ENCODE measurements at regions not wholly inside any gene's neighbourhood (a gene's known extent, or its start where the extent isn't known, plus 50 kb on each side); places are given as distances from the start of the nearest gene placed in this dataset.

DNA sequence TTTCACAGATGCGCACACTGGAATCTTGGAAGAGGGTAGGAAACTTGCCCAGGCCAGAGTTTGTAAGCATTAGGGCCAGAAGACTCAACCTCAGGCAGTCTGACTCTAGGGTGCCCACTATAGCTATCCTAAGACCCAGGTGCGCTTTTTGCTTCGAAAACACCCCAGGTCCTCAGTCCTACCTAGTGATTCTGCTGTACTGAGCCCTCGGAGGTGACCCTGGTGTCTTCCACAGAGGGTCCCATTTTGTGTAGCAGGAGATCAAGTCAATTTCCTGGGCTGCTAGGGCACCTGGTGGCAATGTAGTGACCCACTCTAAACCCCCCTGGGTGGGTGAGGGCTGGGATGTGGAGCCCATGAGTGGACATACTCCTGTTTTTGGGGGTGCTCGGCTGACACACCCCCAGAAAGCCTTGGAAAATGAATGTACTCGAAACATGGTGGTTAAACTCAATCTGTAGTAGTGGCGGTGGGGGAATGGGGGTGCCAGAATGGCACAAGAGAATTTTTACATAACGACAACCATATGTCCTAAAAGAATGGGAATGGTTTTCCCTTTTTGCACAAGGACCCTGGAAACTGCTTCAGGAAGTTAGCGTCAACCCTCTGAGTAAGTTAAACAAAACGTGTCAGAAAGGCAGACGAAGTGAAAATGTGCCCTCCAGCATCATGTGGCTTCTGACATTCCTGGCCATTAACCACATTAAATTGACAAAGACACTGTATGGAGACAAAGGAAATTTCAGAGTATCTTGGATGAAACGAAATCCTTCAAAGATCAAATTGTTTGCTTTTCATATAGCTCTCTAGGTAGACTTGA is 218.0 kb upstream of the COPS8 start:
- H3K4me3 ChIP-seq (ENCODE audit: low read depth, low read length) = no peak overlapping the region
- TF ChIP-seq, protein P1, sequence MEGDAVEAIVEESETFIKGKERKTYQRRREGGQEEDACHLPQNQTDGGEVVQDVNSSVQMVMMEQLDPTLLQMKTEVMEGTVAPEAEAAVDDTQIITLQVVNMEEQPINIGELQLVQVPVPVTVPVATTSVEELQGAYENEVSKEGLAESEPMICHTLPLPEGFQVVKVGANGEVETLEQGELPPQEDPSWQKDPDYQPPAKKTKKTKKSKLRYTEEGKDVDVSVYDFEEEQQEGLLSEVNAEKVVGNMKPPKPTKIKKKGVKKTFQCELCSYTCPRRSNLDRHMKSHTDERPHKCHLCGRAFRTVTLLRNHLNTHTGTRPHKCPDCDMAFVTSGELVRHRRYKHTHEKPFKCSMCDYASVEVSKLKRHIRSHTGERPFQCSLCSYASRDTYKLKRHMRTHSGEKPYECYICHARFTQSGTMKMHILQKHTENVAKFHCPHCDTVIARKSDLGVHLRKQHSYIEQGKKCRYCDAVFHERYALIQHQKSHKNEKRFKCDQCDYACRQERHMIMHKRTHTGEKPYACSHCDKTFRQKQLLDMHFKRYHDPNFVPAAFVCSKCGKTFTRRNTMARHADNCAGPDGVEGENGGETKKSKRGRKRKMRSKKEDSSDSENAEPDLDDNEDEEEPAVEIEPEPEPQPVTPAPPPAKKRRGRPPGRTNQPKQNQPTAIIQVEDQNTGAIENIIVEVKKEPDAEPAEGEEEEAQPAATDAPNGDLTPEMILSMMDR (IDR thresholded peaks at IDR 0.05; ENCODE audit: low read depth, low read length) = no peak

DNA sequence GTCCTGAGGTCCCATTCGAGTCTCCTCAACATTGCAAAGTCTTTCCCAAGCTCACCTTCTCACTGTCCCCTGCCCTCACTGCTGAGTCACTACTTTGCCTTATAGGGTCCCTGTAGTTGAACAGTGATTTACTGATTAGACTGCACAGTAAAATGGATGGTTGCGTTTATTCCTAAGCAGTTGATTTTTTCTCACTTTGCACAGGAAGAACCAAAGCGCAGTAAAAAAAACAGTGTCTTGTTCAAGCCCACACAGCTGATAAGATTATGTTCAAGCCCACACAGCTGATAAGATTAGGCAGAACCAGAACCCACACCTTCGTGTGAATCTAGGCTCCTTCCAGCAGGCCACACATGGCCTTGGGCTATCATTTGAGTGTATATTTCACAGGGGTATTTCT is 215.3 kb upstream of the COPS8 start:
- H3K4me3 ChIP-seq (ENCODE audit: low read depth, low read length) = no peak overlapping the region
- TF ChIP-seq, protein P1 (IDR thresholded peaks at IDR 0.05; ENCODE audit: low read depth, low read length) = no peak

DNA sequence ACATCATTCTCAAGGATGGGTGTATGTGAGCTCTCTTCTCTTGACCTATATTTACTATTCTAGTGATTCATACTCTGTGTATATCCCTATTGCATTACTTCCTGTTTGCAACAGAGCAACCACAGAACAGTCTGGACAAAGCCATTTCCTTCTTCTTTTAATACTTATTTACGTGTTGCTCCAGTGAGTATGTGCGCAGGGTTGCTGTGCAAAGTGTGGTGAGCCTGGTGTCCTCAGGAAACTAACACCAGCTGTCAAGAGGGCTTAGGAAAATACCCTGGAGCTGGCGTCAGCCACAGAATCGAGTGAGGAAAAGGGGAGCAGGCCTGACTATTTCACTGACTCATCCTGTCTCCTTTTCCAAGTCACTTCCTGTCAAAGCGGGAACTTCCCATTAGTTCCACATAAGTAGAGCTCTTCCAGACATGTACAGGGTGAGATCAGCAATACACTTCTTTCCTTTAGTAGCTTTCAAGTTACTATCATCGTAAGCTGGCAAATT is 214.1 kb upstream of the COPS8 start:
- TF ChIP-seq, protein P1 (IDR thresholded peaks at IDR 0.05; ENCODE audit: low read depth, low read length) = no peak
- H3K4me3 ChIP-seq (ENCODE audit: low read depth, low read length) = no peak overlapping the region

DNA sequence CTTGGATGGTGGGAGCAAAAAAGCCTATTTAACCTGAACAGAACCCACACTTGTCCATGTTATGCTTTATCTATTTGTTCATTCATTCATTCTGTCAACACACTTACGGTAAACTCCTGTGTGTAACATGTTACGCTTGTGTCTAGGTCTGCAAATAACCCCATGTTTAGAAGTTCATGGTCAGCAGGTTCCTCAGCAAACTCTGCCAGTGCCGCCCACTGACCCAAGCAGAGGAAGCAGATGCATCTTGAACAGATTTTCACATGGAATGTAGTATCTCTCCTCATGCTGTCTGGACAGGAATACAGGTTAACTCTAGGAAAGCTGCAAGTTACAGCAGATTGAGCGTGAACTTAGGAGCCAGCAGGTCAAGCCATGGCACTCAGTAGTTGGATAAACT is 213.7 kb upstream of the COPS8 start:
- TF ChIP-seq, protein P1 (IDR thresholded peaks at IDR 0.05; ENCODE audit: low read depth, low read length) = no peak
- H3K4me3 ChIP-seq (ENCODE audit: low read depth, low read length) = no peak overlapping the region

DNA sequence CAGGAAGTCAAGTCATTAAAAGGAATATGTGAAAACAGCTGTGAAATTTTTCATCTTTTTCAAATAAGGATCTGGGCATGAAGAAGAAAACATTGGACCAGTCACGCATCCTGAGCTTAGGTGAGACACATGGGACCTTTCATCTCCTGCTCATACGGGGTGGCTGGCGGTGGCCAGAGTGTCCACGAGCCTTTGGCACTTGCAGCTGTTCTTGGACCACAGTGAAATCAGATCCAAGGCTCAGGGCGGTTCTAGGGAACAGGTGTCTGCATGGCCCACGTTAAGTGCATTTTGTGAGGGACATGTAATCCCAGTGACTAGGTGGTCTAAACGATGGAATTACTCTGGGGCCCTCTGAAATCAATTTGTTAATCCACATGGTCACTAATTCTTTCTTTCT is 212.7 kb upstream of the COPS8 start:
- no peak overlapping the region for H3K4me3 ChIP-seq (ENCODE audit: low read depth, low read length)
- TF ChIP-seq, protein P1 (IDR thresholded peaks at IDR 0.05; ENCODE audit: low read depth, low read length) = no peak

DNA sequence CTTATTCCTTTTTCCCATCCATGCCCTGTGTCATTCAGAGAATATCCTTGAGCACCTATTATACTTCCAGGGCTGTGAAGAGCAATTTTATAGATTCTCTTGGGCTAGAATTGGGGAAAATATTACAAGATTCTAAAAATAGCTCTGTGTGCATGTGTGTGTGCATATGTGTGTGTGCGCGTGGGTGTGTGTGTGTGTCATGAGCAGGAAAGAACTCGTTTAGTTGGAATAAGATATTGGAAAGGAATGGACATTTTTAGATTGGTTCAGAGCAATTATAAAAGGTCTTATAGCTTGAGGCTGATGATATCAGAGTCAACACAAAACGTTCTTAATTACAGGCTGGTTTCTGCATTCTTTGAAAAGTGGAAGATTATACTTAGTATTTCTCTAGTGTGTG is 212.1 kb upstream of the COPS8 start:
- TF ChIP-seq, protein P1 (IDR thresholded peaks at IDR 0.05; ENCODE audit: low read depth, low read length) = no peak
- no peak overlapping the region for H3K4me3 ChIP-seq (ENCODE audit: low read depth, low read length)

DNA sequence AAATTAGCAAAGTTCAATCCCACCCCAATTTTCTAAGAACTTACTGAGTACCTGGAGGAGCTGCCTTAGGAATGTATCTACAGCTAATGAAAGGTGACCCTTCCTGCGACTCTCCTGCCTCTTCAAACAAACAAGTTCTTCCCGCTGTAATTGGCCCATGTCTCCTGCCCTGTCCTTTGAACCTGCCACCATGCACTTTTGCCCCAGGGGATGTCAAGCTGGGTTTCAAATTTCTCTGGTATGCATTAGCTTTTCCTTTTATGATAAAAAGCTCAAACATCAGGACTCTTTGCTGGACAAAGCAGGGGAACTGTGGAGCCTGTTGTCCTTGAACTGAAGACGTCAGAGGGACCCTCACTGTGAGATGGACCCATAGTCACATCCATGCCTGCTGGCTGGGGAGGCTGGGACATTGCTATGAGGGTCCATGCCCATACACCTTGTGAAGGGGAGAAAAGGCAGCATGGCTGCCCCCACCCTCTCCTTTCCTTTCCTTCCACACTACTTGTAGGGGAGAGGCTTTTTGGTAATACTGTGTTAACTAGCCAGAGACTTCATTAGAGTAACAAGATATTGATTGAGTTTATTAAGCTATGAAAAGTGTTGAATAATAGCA is 210.7 kb upstream of the COPS8 start:
- H3K4me3 ChIP-seq (ENCODE audit: low read depth, low read length) = no peak overlapping the region
- TF ChIP-seq, protein P1 (IDR thresholded peaks at IDR 0.05; ENCODE audit: low read depth, low read length) = no peak

Measured in WI38 (cell line).